Loucy (cell line): ENCODE measurements at regions not wholly inside any gene's neighbourhood (a gene's known extent, or its start where the extent isn't known, plus 50 kb on each side); places are given as distances from the start of the nearest gene placed in this dataset.

Experiments
- EZH2phosphoT487 ChIP-seq: fragments of 200-600 bp; IDR thresholded peaks from 2 replicates; pipeline ENCODE4 v1.6.1; 2018; ENCODE audit warnings: antibody characterized with exemption, mild to moderate bottlenecking, moderate library complexity, borderline replicate concordance
- TF ChIP-seq, protein P1 (sequence below): fragments of 200-600 bp; sonication (generic); conservative IDR thresholded peaks from 2 replicates; pipeline ENCODE4 v1.5.1; 2014; ENCODE audit warnings: mild to moderate bottlenecking, antibody characterized with exemption, low read length

DNA sequence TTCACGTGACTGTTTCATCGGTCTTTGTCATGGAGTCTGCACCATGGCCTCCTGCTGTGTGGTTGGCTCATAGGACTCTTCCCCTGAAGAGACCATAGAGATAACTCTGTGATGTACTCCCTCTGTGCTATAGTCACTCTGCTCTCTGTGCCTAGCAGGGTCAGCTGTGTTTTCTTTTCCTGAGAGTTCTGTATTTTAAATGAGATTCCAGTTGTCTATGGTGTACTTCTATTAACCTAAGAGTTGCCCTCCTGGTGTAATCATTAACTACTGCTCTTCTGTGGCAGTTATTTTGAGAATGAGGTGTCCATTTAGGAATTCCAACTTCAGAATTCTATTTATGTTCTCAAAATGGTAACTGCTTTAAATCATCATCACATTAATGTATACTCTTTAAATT, 114.5 kb upstream of the ARPP21 start:
- TF ChIP-seq, protein P1, sequence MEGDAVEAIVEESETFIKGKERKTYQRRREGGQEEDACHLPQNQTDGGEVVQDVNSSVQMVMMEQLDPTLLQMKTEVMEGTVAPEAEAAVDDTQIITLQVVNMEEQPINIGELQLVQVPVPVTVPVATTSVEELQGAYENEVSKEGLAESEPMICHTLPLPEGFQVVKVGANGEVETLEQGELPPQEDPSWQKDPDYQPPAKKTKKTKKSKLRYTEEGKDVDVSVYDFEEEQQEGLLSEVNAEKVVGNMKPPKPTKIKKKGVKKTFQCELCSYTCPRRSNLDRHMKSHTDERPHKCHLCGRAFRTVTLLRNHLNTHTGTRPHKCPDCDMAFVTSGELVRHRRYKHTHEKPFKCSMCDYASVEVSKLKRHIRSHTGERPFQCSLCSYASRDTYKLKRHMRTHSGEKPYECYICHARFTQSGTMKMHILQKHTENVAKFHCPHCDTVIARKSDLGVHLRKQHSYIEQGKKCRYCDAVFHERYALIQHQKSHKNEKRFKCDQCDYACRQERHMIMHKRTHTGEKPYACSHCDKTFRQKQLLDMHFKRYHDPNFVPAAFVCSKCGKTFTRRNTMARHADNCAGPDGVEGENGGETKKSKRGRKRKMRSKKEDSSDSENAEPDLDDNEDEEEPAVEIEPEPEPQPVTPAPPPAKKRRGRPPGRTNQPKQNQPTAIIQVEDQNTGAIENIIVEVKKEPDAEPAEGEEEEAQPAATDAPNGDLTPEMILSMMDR = no peak
- TF ChIP-seq EZH2phosphoT487 = no peak
